ENCODE measurements at regions not wholly inside any gene's neighbourhood (a gene's known extent, or its start where the extent isn't known, plus 50 kb on each side); places are given as distances from the start of the nearest gene placed in this dataset.
"Not testable (repeated sequence)": the region's sequence is repeated elsewhere in the genome, so short reads cannot be mapped to it uniquely, and the experiment has no call there.

- no peak for DNase-seq
Measured at GRCh38 chr10:42988517-42989395, 88.1 kb upstream of the RET start.

DNA sequence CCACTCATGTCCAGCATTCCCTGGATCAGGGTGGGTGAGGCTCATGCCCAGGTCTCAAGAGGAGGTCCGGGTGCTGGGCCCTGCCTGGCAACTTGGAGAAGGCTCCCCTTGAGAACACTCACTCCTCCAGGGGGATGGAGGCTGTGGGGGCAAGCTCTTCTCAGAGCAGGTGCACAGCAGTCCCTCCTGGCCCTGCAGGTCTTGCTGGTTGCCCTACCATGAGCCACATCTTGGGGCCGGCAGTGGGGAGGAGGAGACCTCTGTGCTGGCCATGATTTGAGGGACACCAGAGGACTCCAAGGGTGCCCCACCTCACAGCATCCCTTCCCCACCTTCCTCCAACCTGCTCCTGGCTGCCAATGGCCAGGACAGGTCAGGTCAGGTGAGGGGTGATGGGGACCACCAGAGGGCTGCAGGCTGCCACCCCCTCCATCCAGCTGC, 87.4 kb upstream of the RET start:
- no peak for DNase-seq

- no peak for DNase-seq
Measured at GRCh38 chr10:42990016-42990720, 86.7 kb upstream of the RET start.

GRCh38 chr10:42990721-42991441, 86.0 kb upstream of the RET start:
- no peak for DNase-seq

GRCh38 chr10:42991442-42992098, 85.3 kb upstream of the RET start:
- DNase-seq, result no peak

- no peak for DNase-seq
Measured at GRCh38 chr10:42992156-42992956, 84.5 kb upstream of the RET start.

DNA sequence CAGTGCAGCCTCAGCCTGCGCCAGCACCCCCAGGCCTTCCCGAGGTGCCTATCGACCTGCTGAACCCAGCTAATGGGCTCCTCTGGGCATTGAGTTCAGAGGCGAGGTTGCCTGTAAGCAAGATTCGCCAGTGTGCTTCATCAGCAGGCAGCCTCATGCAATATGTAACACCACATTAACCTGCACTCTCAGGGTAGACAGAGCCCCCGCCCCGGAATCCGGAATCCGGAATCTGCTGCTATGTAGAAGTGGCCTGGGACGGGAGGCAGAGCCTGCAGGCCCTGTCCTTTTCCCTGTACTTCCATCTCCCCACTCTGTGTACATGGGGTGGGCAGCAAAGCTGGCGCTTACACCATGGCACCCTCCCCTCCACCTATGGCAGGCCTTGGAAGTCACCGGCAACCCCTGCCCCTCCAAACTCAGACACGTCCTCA, 83.9 kb upstream of the RET start:
- no peak for DNase-seq

GRCh38 chr10:42994909-42995308, 82.0 kb upstream of the RET start:
- DNase-seq, result not testable (repeated sequence)

DNA sequence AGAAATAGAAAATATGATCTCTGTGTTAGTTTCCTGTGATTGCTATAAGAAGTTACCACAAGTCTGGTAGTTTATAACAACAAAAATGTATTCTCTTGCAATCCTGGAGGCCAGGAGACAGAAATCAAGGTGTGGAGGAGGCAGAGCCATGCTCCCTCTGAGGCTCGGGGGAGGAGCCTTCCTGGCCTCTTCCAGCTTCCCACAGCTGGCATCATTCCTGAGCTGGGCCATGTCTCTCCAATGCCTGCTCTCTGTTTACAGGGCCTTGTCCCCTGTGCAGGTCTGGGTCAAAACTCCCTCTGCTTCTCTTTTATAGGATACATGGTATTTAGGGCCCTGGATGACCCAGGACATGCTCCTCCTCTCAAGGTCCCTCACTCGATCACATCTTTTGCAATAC, 81.3 kb upstream of the RET start:
- DNase-seq, result no peak

DNA sequence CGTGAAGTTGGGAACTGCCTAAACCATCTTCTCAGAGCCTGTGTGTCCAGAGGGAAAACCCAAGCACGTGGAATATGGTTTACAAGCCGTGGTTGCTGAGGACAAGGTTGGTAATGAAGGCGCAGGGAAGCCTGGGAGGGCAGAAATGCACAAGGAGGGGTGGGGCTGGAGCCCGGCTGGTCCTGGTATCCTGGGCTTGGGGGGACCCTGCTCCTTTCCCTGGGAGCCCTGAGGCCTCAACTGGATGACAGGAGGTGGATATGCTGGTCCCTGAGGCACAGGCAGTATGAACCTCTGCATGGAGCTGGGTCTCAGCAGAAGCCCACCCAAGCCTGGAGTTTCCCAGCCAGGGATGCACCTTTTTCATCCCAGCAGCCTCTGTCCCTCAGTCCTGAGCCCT, 80.3 kb upstream of the RET start:
- no peak for DNase-seq

- no peak for DNase-seq
Measured at GRCh38 chr10:42997151-42997848, 79.6 kb upstream of the RET start.

- no peak for DNase-seq
Measured at GRCh38 chr10:42997849-42998165, 79.1 kb upstream of the RET start.

DNA sequence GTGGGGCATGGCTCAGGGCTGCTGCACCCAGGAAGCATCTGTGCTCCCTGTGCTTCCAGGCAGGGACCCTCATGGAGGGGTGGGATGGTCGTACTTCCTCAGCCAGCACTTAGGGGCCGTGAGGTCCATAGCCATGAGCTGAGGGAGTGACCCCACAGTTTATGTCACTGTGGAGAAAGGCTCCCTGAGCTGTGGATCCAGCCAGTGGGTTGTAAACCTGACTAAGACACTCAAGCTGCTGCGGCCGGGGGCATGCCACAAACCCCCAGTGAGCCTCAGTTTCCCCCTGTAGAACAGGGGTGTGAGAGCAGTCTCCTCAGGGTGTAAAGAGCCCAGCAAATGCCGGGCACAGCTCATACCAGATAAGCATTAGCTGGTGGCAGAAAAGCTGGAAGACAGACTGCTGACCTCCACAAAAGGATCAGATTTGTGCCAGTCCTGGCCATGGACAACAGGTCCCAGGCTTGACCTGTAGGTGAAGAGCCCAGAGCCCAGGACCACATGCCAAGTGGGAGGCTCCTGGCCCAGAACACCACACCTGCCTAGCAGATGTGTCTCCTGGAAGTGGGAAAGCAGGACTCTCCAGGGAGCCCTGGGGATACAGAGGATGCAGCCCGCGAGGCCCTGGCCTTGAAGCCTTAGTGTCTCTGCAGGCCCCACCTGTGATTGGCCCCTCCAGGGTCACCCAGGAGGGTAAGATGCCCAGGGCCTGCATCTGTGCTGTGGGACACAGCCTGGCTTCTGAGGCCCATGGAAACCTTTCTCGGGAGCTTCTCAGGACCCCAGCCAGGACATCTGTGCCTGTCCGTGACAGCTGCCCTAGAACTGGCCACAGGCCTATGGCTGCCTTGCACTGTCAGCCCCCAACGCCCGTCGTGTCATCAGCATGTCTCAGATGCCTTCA, 78.1 kb upstream of the RET start:
- DNase-seq, result no peak

GRCh38 chr10:42999385-43000020, 77.4 kb upstream of the RET start:
- DNase-seq, result no peak

GRCh38 chr10:43000021-43000411, 76.9 kb upstream of the RET start:
- no peak for DNase-seq

GRCh38 chr10:43000651-43001426, 76.0 kb upstream of the RET start:
- DNase-seq, result no peak

DNA sequence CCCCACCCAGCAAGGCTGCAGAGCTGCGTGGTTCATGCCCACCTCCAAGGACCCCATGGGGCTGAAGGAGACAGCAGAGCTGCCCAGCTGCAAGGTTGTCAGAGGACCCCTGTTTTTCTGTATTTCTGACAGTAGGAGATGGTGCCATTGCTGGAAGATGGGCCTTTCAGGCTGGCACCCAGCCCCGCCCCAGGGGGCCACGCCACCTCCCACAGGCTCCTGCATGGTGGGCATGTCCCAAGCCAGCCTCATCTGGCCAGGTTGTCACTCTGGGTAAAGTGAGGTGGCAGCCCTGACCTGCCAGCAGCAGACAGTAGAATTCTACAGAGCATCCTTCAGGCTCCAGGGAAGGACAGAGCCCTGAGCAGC, 75.5 kb upstream of the RET start:
- DNase-seq, result no peak

DNA sequence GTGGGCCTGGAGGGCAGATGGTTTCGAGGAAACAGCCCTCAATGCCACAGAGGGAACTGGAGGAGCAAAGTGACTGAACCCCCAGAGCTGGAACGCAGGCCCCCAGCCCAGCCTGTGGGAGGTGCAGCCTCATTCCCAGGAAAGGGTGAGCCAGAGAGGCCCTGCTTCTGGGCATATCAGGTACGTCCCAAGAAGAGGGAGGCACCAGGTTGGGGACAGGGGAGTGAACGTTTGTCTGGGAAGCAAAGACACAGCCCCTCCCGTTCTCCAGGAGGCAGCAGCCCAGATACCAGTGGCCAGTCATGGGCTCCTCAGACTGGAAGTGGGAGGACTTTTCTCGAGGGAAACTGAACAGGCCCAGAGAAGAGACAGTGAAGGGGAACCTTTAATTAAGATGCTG, 74.3 kb upstream of the RET start:
- DNase-seq, result no peak

DNA sequence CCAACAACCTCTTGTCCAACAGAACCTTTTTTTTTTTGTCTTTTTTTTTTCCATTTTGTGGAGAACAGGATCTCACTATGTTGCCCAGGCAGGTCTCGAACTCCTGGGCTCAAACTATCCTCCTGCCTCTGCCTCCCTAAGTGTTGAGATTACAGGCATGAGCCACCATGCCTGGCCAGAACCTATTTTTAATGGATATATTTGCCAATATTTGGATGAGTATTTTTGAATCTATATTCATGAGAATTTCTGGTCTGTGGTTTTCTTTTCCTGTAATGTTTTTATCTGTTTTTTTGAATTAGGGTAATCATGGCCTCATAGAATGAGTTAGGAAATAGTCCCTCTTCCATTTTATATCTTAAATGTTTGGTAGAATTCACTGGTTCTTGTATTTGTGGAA, 70.4 kb upstream of the RET start:
- no peak for DNase-seq

Measured in EL (cell line).